ENCODE measurements at regions not wholly inside any gene's neighbourhood (a gene's known extent, or its start where the extent isn't known, plus 50 kb on each side); places are given as distances from the start of the nearest gene placed in this dataset.

- no peak overlapping the region for H3K27ac Mint-ChIP-seq (ENCODE audit: unreplicated experiment)
- peaks cover 8% of the 10 kb centered on the region for H3K9me3 Mint-ChIP-seq (ENCODE audit: unreplicated experiment)
- H3K4me3 Mint-ChIP-seq (ENCODE audit: unreplicated experiment), result no peak overlapping the region
- peaks cover 1% of the 10 kb centered on the region for H3K27me3 Mint-ChIP-seq (ENCODE audit: unreplicated experiment)
- H3K4me1 Mint-ChIP-seq (ENCODE audit: low read depth, unreplicated experiment), result peaks cover 36% of the 10 kb centered on the region
- DNase-seq, result no peak
- H3K36me3 Mint-ChIP-seq (ENCODE audit: unreplicated experiment), result peaks cover 3% of the 10 kb centered on the region
- TF ChIP-seq CTCF (IDR thresholded peaks at IDR 0.05; ENCODE audit: partially characterized antibody, unreplicated experiment), result no peak
Measured at GRCh38 chr4:81845273-81845672, 373.6 kb upstream of the RASGEF1B start.

GRCh38 chr4:81844717-81845116 lies 373.0 kb upstream of the RASGEF1B start:
- peak; percentile 75 for TF ChIP-seq CTCF (IDR thresholded peaks at IDR 0.05; ENCODE audit: partially characterized antibody, unreplicated experiment)

GRCh38 chr4:81839347-81840042 lies 367.8 kb upstream of the RASGEF1B start:
- no peak for TF ChIP-seq CTCF (IDR thresholded peaks at IDR 0.05; ENCODE audit: partially characterized antibody, unreplicated experiment)
- Mint-ChIP-seq H3K4me3 (ENCODE audit: unreplicated experiment) (no peak overlapping the region), H3K36me3 (ENCODE audit: unreplicated experiment) (no peaks in the 10 kb centered on the region)

More at GRCh38 chr4:81844717-81845116, 373.0 kb upstream of the RASGEF1B start:
- H3K36me3 Mint-ChIP-seq (ENCODE audit: unreplicated experiment), result peaks cover 3% of the 10 kb centered on the region
- peaks cover 39% of the 10 kb centered on the region for H3K4me1 Mint-ChIP-seq (ENCODE audit: low read depth, unreplicated experiment)
- H3K27me3 Mint-ChIP-seq (ENCODE audit: unreplicated experiment), result peaks cover 1% of the 10 kb centered on the region
- H3K9me3 Mint-ChIP-seq (ENCODE audit: unreplicated experiment), result peaks cover 8% of the 10 kb centered on the region
- H3K27ac Mint-ChIP-seq (ENCODE audit: unreplicated experiment), result no peak overlapping the region
- H3K4me3 Mint-ChIP-seq (ENCODE audit: unreplicated experiment), result no peak overlapping the region
- DNase-seq, result peak; percentile 62

GRCh38 chr4:81838586-81838985 lies 366.9 kb upstream of the RASGEF1B start:
- H3K9me3 Mint-ChIP-seq (ENCODE audit: unreplicated experiment), result peaks cover 3% of the 10 kb centered on the region
- H3K27me3 Mint-ChIP-seq (ENCODE audit: unreplicated experiment), result no peaks in the 10 kb centered on the region
- H3K4me3 Mint-ChIP-seq (ENCODE audit: unreplicated experiment), result no peak overlapping the region
- no peak overlapping the region for H3K27ac Mint-ChIP-seq (ENCODE audit: unreplicated experiment)
- no peak for DNase-seq
- H3K36me3 Mint-ChIP-seq (ENCODE audit: unreplicated experiment), result no peaks in the 10 kb centered on the region
- H3K4me1 Mint-ChIP-seq (ENCODE audit: low read depth, unreplicated experiment), result peaks cover 24% of the 10 kb centered on the region
- no peak for TF ChIP-seq CTCF (IDR thresholded peaks at IDR 0.05; ENCODE audit: partially characterized antibody, unreplicated experiment)

More at GRCh38 chr4:81839347-81840042, 367.8 kb upstream of the RASGEF1B start:
- no peak for DNase-seq
- peaks cover 27% of the 10 kb centered on the region for H3K4me1 Mint-ChIP-seq (ENCODE audit: low read depth, unreplicated experiment)
- H3K27me3 Mint-ChIP-seq (ENCODE audit: unreplicated experiment), result no peaks in the 10 kb centered on the region
- H3K27ac Mint-ChIP-seq (ENCODE audit: unreplicated experiment), result no peak overlapping the region
- peaks cover 3% of the 10 kb centered on the region for H3K9me3 Mint-ChIP-seq (ENCODE audit: unreplicated experiment)

- no peak for DNase-seq
- TF ChIP-seq CTCF (IDR thresholded peaks at IDR 0.05; ENCODE audit: partially characterized antibody, unreplicated experiment), result no peak
- Mint-ChIP-seq H3K36me3 (ENCODE audit: unreplicated experiment) (no peaks in the 10 kb centered on the region), H3K4me3 (ENCODE audit: unreplicated experiment) (no peak overlapping the region), H3K9me3 (ENCODE audit: unreplicated experiment) (peaks cover 3% of the 10 kb centered on the region), H3K4me1 (ENCODE audit: low read depth, unreplicated experiment) (peaks cover 19% of the 10 kb centered on the region), H3K27ac (ENCODE audit: unreplicated experiment) (no peak overlapping the region), H3K27me3 (ENCODE audit: unreplicated experiment) (no peaks in the 10 kb centered on the region)
Measured at GRCh38 chr4:81836716-81837115, 365.0 kb upstream of the RASGEF1B start.
